HG02884 (cell line): ENCODE measurements at regions not wholly inside any gene's neighbourhood (a gene's known extent, or its start where the extent isn't known, plus 50 kb on each side); places are given as distances from the start of the nearest gene placed in this dataset.

Experiments used
- ATAC-seq: cut with Tn5 transposase; IDR thresholded peaks from one replicate; pipeline ENCODE4 v1.9.1; 2021; ENCODE audit warnings: mild to moderate bottlenecking, moderate library complexity; ENCODE audit not compliant: unreplicated experiment

DNA sequence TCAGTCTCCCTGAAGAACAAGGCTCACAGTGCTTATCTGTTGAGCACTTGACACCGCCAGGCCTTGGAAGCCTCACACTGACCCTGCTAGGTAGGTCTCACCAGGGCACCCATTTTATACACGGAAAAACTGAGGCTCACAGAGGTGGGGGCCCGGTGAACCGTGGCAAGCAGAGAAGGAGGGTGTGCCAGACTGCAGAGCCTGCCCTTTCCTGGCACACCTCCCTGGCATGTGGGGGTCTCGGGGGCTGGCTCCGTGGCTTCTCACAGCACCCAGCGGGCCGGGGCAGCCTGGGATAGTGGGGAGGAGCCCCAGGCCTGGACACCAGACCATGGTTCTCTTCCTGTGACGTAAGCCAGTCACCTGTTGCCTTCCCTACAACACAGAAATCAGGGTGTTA lies 53.7 kb upstream of the IER5L start:
- ATAC-seq, result no peak

DNA sequence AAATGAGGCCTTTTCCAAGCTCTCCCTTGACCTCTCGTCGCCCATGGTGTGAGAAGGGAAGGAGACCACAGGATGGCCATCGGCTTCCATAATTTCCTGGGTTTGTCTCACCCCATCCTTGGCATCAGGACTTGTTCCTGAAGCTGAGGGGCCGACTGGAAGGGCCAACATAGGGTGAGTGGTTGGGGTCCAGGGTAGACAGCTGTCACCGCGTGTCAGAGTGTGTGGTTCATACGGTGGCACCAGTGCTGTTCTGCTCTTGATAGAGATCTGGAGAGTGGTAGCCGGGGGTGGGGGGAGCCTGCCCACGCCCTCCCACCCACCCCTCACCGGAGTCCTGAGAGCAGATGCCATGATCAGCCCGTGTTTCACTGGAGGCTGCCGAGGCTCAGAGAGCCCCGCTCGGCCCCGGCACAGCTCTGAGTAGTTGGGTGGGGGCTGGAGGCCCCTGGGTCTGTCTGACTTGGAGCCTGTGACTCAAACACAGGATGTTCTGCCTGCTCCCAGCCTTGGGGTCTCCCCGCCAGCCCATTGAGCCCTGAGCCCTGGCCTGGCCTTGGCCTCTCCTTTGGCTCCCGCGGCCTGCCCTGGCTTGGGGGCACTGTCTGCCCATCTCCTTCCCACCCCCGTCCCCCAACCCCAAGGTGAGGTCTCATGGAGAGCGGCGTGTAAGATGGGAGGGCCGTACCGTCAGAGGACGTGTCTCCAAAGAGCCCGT lies 53.1 kb upstream of the IER5L start:
- ATAC-seq, result no peak

DNA sequence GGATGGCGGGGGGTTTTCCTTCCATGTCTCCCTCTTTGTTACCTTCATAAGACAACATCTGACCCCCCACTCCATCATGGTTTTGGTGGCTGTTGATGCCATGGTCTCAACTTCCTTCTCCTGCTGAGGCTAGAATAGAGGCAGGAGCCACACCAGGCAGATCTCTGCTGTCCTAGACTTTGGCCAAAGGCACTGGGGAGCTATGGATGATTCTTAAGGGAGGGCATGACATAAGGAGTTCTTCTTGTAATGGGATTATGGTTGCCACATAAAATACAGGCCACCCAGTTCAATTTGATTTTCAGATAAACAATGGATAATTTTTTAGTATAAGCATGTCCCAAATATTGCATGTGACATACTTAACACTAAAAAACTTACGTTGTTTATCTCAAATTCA lies 52.2 kb upstream of the IER5L start:
- no peak for ATAC-seq
